IMR-90 (cell line): ENCODE measurements at regions not wholly inside any gene's neighbourhood (a gene's known extent, or its start where the extent isn't known, plus 50 kb on each side); places are given as distances from the start of the nearest gene placed in this dataset.

Experiments used
- ATAC-seq: fragments of 200-7000 bp; cut with Tn5 transposase; 2 replicates; pipeline ENCODE4 v1.9.1; 2020; ENCODE audit warnings: low read depth, mild to moderate bottlenecking, moderate library complexity
- BruUV-seq: library from RNA; stranded (reverse); fragments of 400-500 nt; replicated peaks from 2 replicates; lab custom pipeline; 2021; lab: Mats Ljungman, UMichigan
- CTCF ChIA-PET: fragments of 300-600 bp; formaldehyde crosslinking; extraction: SDS; loops from one replicate; lab custom pipeline; 2021; ENCODE audit warnings: antibody characterized with exemption; lab: Yijun Ruan, JAX
- POLR2A ChIA-PET: fragments of 300-600 bp; sonication (Branson Sonifier 250); formaldehyde crosslinking; loops from one replicate; lab custom pipeline; 2022; ENCODE audit warnings: antibody characterized with exemption; ENCODE audit not compliant: unreplicated experiment; lab: Charles Lee
- DNase-seq: peaks from one replicate; pipeline ENCODE4 v3.0.0; 2013
- H2AFZ ChIP-seq: replicated peaks from 2 replicates; pipeline ENCODE3; 2013; ENCODE audit warnings: low read length, mild to moderate bottlenecking; ENCODE audit not compliant: poor library complexity
- H2AK5ac ChIP-seq: 2 replicates; pipeline ENCODE4 v1.6.1; 2013; ENCODE audit warnings: low read depth, low read length, inconsistent platforms
- H2AK9ac ChIP-seq: replicated peaks from 2 replicates; pipeline ENCODE3; 2013; ENCODE audit warnings: mild to moderate bottlenecking, low read depth, low read length, moderate library complexity; ENCODE audit not compliant: poor library complexity
- H2BK120ac ChIP-seq: 2 replicates; pipeline ENCODE4 v1.6.1; 2013; ENCODE audit warnings: low read depth, low read length, inconsistent platforms
- H2BK15ac ChIP-seq: 3 replicates; pipeline ENCODE4 v1.6.1; 2013; ENCODE audit warnings: low read depth, low read length, inconsistent platforms
- H2BK20ac ChIP-seq: 2 replicates; pipeline ENCODE4 v1.6.1; 2013; ENCODE audit warnings: low read depth, mild to moderate bottlenecking, inconsistent platforms, low read length, moderate library complexity
- H2BK5ac ChIP-seq: 2 replicates; pipeline ENCODE4 v1.6.1; 2013; ENCODE audit warnings: mild to moderate bottlenecking, low read depth, low read length, inconsistent platforms; ENCODE audit not compliant: poor library complexity, severe bottlenecking
- H3K14ac ChIP-seq: replicated peaks from 2 replicates; pipeline ENCODE4 v1.6.1; 2013; ENCODE audit warnings: low read depth, low read length, inconsistent platforms
- H3K18ac ChIP-seq: 2 replicates; pipeline ENCODE4 v1.6.1; 2013; ENCODE audit warnings: low read depth, low read length, control low read depth
- H3K23ac ChIP-seq: 2 replicates; pipeline ENCODE4 v1.6.1; 2013; ENCODE audit warnings: low read depth, low read length, inconsistent platforms
- H3K27ac ChIP-seq: 2 replicates; pipeline ENCODE4 v1.5.1; 2013; ENCODE audit warnings: mild to moderate bottlenecking, control low read depth, low read length; ENCODE audit not compliant: insufficient read depth
- H3K27me3 ChIP-seq: 2 replicates; pipeline ENCODE4 v1.6.1; 2013; ENCODE audit warnings: low read length; ENCODE audit not compliant: control insufficient read depth, insufficient read depth
- H3K36me3 ChIP-seq: 2 replicates; pipeline ENCODE4 v1.6.1; 2013; ENCODE audit warnings: low read length, mixed read lengths; ENCODE audit not compliant: control insufficient read depth, insufficient read depth
- H3K4ac ChIP-seq: 2 replicates; pipeline ENCODE4 v1.6.1; 2013; ENCODE audit warnings: low read depth, low read length, inconsistent platforms
- H3K4me1 ChIP-seq: 2 replicates; pipeline ENCODE4 v1.6.1; 2013; ENCODE audit warnings: low read length, mixed read lengths; ENCODE audit not compliant: control insufficient read depth, insufficient read depth
- H3K4me2 ChIP-seq: 2 replicates; pipeline ENCODE4 v1.6.1; 2013; ENCODE audit warnings: low read depth, mild to moderate bottlenecking, control low read depth, low read length, moderate library complexity
- H3K4me3 ChIP-seq: 2 replicates; pipeline ENCODE4 v1.5.1; 2013; ENCODE audit warnings: low read depth, mild to moderate bottlenecking, control low read depth, low read length, moderate library complexity; ENCODE audit not compliant: insufficient read depth
- H3K56ac ChIP-seq: 2 replicates; pipeline ENCODE4 v1.6.1; 2013; ENCODE audit warnings: low read length, inconsistent platforms; ENCODE audit not compliant: insufficient read depth; ENCODE audit errors: extremely low read depth
- H3K79me1 ChIP-seq, 2 experiments: 2 replicates each; pipeline ENCODE4 v1.6.1; 2013; ENCODE audit warnings: low read length in 2 of 2, inconsistent platforms in 1 of 2, low read depth in 1 of 2
- H3K9ac ChIP-seq: 2 replicates; pipeline ENCODE4 v1.6.1; 2013; ENCODE audit warnings: low read depth, low read length, control low read depth
- H3K9me1 ChIP-seq: 2 replicates; pipeline ENCODE4 v1.6.1; 2013; ENCODE audit warnings: low read length, inconsistent platforms; ENCODE audit not compliant: insufficient read depth
- H3K9me3 ChIP-seq: 2 replicates; pipeline ENCODE4 v1.6.1; 2013; ENCODE audit warnings: low read length; ENCODE audit not compliant: control insufficient read depth, insufficient read depth
- H4K20me1 ChIP-seq: 2 replicates; pipeline ENCODE4 v1.6.1; 2013; ENCODE audit warnings: low read length, inconsistent platforms; ENCODE audit not compliant: insufficient read depth
- H4K5ac ChIP-seq: 2 replicates; pipeline ENCODE4 v1.6.1; 2013; ENCODE audit warnings: mild to moderate bottlenecking, low read depth, low read length, control low read depth
- H4K8ac ChIP-seq, 2 experiments: 2 replicates each; pipeline ENCODE4 v1.6.1; 2013; ENCODE audit warnings: low read depth in 2 of 2, low read length in 2 of 2, control low read depth in 1 of 2, inconsistent platforms in 1 of 2
- H4K91ac ChIP-seq: 2 replicates; pipeline ENCODE4 v1.6.1; 2013; ENCODE audit warnings: low read depth, low read length, inconsistent platforms; ENCODE audit not compliant: insufficient read depth
- CTCF ChIP-seq: conservative IDR thresholded peaks from 2 replicates; pipeline ENCODE4 v1.5.1; 2012; ENCODE audit warnings: mild to moderate bottlenecking, low read depth, low read length, improper control_type of control experiment
- MAFK ChIP-seq: IDR thresholded peaks from 2 replicates; pipeline ENCODE4 v1.6.1; 2012; ENCODE audit warnings: low read depth, low read length, improper control_type of control experiment
- WGBS, 2 experiments: methylation state at CpG; one replicate each; pipeline versions ENCODE4 v1.1.5 to v1.1.7; 2013; ENCODE audit warnings: missing lambda C conversion rate in 2 of 2; ENCODE audit not compliant: insufficient read length in 1 of 2; ENCODE audit errors: extremely low coverage in 2 of 2; 5-methylcytosine and 5-hydroxymethylcytosine counted together
- dilution Hi-C: fragments of 300-500 bp; cut with HindIII; formaldehyde crosslinking; loops from one replicate; pipeline ENCODE4 v1.14.3; 2018; ENCODE audit warnings: low sequenced_read_pairs; ENCODE audit not compliant: unreplicated experiment
- in situ Hi-C: fragments of 300-500 bp; cut with MboI; formaldehyde crosslinking; loops from 3 replicates; pipeline ENCODE4 v1.14.3; 2019; ENCODE audit warnings: low sequenced_read_pairs, inconsistent platforms, mixed read lengths
- intact Hi-C: fragments of 100-400 bp; cut with micrococcal nuclease; formaldehyde crosslinking; loops from 2 replicates; pipeline ENCODE4 v1.10.0; 2022

- DNase-seq (no peak), ATAC-seq (no peak)
- ChIA-PET CTCF (no interaction called here), POLR2A (no interaction called here)
- no peak overlapping the region for H2AK5ac ChIP-seq
- no peak overlapping the region for H2AK9ac ChIP-seq
- no peak overlapping the region for H3K4ac ChIP-seq
- no peak overlapping the region for H3K14ac ChIP-seq
- H3K27me3 ChIP-seq = no peaks in the 10 kb centered on the region
- intact Hi-C loops (no loop called here), dilution Hi-C loops (no loop called here), in situ Hi-C loops (no loop called here)
- TF ChIP-seq CTCF = no peak
- peak; percentile 90 for TF ChIP-seq MAFK
- no peaks in the 10 kb centered on the region for H3K9me3 ChIP-seq
- no TSS peak for BruUV-seq
- no peak overlapping the region for H3K18ac ChIP-seq
- H3K79me1 ChIP-seq = no peaks in the 10 kb centered on the region
- H2BK20ac ChIP-seq = no peak overlapping the region
- no peak overlapping the region for H3K23ac ChIP-seq
- no peak overlapping the region for H3K27ac ChIP-seq
- no peaks in the 10 kb centered on the region for H3K4me1 ChIP-seq
- H4K91ac ChIP-seq = no peak overlapping the region
- no peak overlapping the region for H4K5ac ChIP-seq
- H4K8ac ChIP-seq = no peak overlapping the region
- no peak overlapping the region for H2BK120ac ChIP-seq
- H2BK5ac ChIP-seq = no peak overlapping the region
- no peaks in the 10 kb centered on the region for H4K20me1 ChIP-seq
- H2BK15ac ChIP-seq = no peak overlapping the region
- no peak overlapping the region for H3K9ac ChIP-seq
- WGBS, 2 experiments = no CpG with 5 or more reads among the region's 4 CpGs
- no peak overlapping the region for H3K4me3 ChIP-seq
- no peak overlapping the region for H3K4me2 ChIP-seq
- H3K36me3 ChIP-seq = no peaks in the 10 kb centered on the region
- H3K56ac ChIP-seq = no peak overlapping the region
- H2AFZ ChIP-seq = no peak overlapping the region
- H3K9me1 ChIP-seq = no peaks in the 10 kb centered on the region
These were observed 164.9 kb downstream of the PTBP2 start for GRCh38 chr1:96886474-96886873.
